ACHN (cell line): ENCODE measurements at regions not wholly inside any gene's neighbourhood (a gene's known extent, or its start where the extent isn't known, plus 50 kb on each side); places are given as distances from the start of the nearest gene placed in this dataset.

Experiments
- DNase-seq: peaks from one replicate; pipeline ENCODE4 v3.0.0-alpha.2; 2015
- in situ Hi-C: cut with HindIII; loops from 2 replicates; pipeline ENCODE4 v1.10.0; 2017; ENCODE audit warnings: low sequenced_read_pairs, low pct_ligation_motif_present, low pct_unique_long_range_greater_than_20kb

GRCh38 chr10:131755200-131755599 lies 145.6 kb upstream of the PPP2R2D start:
- in situ Hi-C loops: no loop called here
- no peak for DNase-seq

- in situ Hi-C loops: no loop called here
- no peak for DNase-seq
Measured at GRCh38 chr10:131757285-131758058, 143.3 kb upstream of the PPP2R2D start.

GRCh38 chr10:131758062-131758938 lies 142.5 kb upstream of the PPP2R2D start:
- in situ Hi-C loops: no loop called here
- no peak for DNase-seq

- no peak for DNase-seq
- in situ Hi-C loops: no loop called here
Measured at GRCh38 chr10:131758939-131759301, 141.9 kb upstream of the PPP2R2D start.

- DNase-seq: no peak
- in situ Hi-C loops: no loop called here
Measured at GRCh38 chr10:131759347-131759746, 141.5 kb upstream of the PPP2R2D start.

- in situ Hi-C loops: no loop called here
- no peak for DNase-seq
Measured at GRCh38 chr10:131760416-131761166, 140.2 kb upstream of the PPP2R2D start.

- in situ Hi-C loops: no loop called here
- no peak for DNase-seq
Measured at GRCh38 chr10:131762789-131763696, 137.8 kb upstream of the PPP2R2D start.

GRCh38 chr10:131764929-131765328 lies 135.9 kb upstream of the PPP2R2D start:
- DNase-seq: no peak
- in situ Hi-C loops: no loop called here

GRCh38 chr10:131766096-131766495 lies 134.7 kb upstream of the PPP2R2D start:
- in situ Hi-C loops: no loop called here
- no peak for DNase-seq

GRCh38 chr10:131767716-131768115 lies 133.1 kb upstream of the PPP2R2D start:
- in situ Hi-C loops: no loop called here
- DNase-seq: no peak

GRCh38 chr10:131769571-131770410 lies 131.0 kb upstream of the PPP2R2D start:
- in situ Hi-C loops: no loop called here
- no peak for DNase-seq

GRCh38 chr10:131770946-131771633 lies 129.7 kb upstream of the PPP2R2D start:
- DNase-seq: no peak
- in situ Hi-C loops: no loop called here

- in situ Hi-C loops: no loop called here
- DNase-seq: no peak
Measured at GRCh38 chr10:131771634-131772358, 129.0 kb upstream of the PPP2R2D start.

GRCh38 chr10:131772441-131772840 lies 128.4 kb upstream of the PPP2R2D start:
- in situ Hi-C loops: no loop called here
- no peak for DNase-seq

GRCh38 chr10:131773370-131774343 lies 127.2 kb upstream of the PPP2R2D start:
- in situ Hi-C loops: no loop called here
- no peak for DNase-seq
